ENCODE measurements at regions not wholly inside any gene's neighbourhood (a gene's known extent, or its start where the extent isn't known, plus 50 kb on each side); places are given as distances from the start of the nearest gene placed in this dataset.

- no peaks in the 10 kb centered on the region for H3K4me1 Mint-ChIP-seq (ENCODE audit: low read depth)
- H3K4me3 Mint-ChIP-seq: no peak overlapping the region
- no peak for TF ChIP-seq CTCF (IDR thresholded peaks at IDR 0.05)
- H3K27me3 Mint-ChIP-seq (ENCODE audit: insufficient read depth): no peaks in the 10 kb centered on the region
- no peak for DNase-seq
- no peak overlapping the region for H3K27ac Mint-ChIP-seq
- peaks cover 33% of the 10 kb centered on the region for H3K9me3 Mint-ChIP-seq
- H3K36me3 Mint-ChIP-seq (ENCODE audit: low read depth): 0 out of 2 replicates have a peak, but pooled peaks cover 3% of the 10 kb centered on the region
Measured at GRCh38 chr16:63195336-63195735, 1159.1 kb upstream of the CDH8 start.

- no peak overlapping the region for H3K4me3 Mint-ChIP-seq
- no peak for DNase-seq
- no peak for TF ChIP-seq CTCF (IDR thresholded peaks at IDR 0.05)
- H3K9me3 Mint-ChIP-seq: peaks cover 28% of the 10 kb centered on the region
- H3K36me3 Mint-ChIP-seq (ENCODE audit: low read depth): 0 out of 2 replicates have a peak, but pooled peaks cover 3% of the 10 kb centered on the region
- H3K4me1 Mint-ChIP-seq (ENCODE audit: low read depth): no peaks in the 10 kb centered on the region
- no peak overlapping the region for H3K27ac Mint-ChIP-seq
- no peaks in the 10 kb centered on the region for H3K27me3 Mint-ChIP-seq (ENCODE audit: insufficient read depth)
Measured at GRCh38 chr16:63192980-63193379, 1156.7 kb upstream of the CDH8 start.

GRCh38 chr16:63188086-63188771 lies 1152.0 kb upstream of the CDH8 start:
- no peak for TF ChIP-seq CTCF (IDR thresholded peaks at IDR 0.05)
- Mint-ChIP-seq H3K4me1 (ENCODE audit: low read depth) (no peaks in the 10 kb centered on the region), H3K4me3 (no peak overlapping the region), H3K27me3 (ENCODE audit: insufficient read depth) (no peaks in the 10 kb centered on the region), H3K27ac (no peak overlapping the region), H3K36me3 (ENCODE audit: low read depth) (no peaks in the 10 kb centered on the region), H3K9me3 (peaks cover 33% of the 10 kb centered on the region)
- DNase-seq: no peak

- no peak overlapping the region for H3K4me3 Mint-ChIP-seq
- no peak overlapping the region for H3K27ac Mint-ChIP-seq
- no peak for DNase-seq
- H3K36me3 Mint-ChIP-seq (ENCODE audit: low read depth): no peaks in the 10 kb centered on the region
- no peaks in the 10 kb centered on the region for H3K27me3 Mint-ChIP-seq (ENCODE audit: insufficient read depth)
- no peaks in the 10 kb centered on the region for H3K4me1 Mint-ChIP-seq (ENCODE audit: low read depth)
- peaks cover 30% of the 10 kb centered on the region for H3K9me3 Mint-ChIP-seq
- no peak for TF ChIP-seq CTCF (IDR thresholded peaks at IDR 0.05)
Measured at GRCh38 chr16:63187638-63188037, 1151.4 kb upstream of the CDH8 start.

- H3K4me3 Mint-ChIP-seq: no peak overlapping the region
- no peaks in the 10 kb centered on the region for H3K4me1 Mint-ChIP-seq (ENCODE audit: low read depth)
- H3K27ac Mint-ChIP-seq: no peak overlapping the region
- DNase-seq: no peak
- peaks cover 30% of the 10 kb centered on the region for H3K9me3 Mint-ChIP-seq
- H3K27me3 Mint-ChIP-seq (ENCODE audit: insufficient read depth): no peaks in the 10 kb centered on the region
- no peaks in the 10 kb centered on the region for H3K36me3 Mint-ChIP-seq (ENCODE audit: low read depth)
- no peak for TF ChIP-seq CTCF (IDR thresholded peaks at IDR 0.05)
Measured at GRCh38 chr16:63185235-63185780, 1149.1 kb upstream of the CDH8 start.

All from HFFc6 (cell line).